ENCODE measurements at regions not wholly inside any gene's neighbourhood (a gene's known extent, or its start where the extent isn't known, plus 50 kb on each side); places are given as distances from the start of the nearest gene placed in this dataset.

- TF ChIP-seq, protein P1, sequence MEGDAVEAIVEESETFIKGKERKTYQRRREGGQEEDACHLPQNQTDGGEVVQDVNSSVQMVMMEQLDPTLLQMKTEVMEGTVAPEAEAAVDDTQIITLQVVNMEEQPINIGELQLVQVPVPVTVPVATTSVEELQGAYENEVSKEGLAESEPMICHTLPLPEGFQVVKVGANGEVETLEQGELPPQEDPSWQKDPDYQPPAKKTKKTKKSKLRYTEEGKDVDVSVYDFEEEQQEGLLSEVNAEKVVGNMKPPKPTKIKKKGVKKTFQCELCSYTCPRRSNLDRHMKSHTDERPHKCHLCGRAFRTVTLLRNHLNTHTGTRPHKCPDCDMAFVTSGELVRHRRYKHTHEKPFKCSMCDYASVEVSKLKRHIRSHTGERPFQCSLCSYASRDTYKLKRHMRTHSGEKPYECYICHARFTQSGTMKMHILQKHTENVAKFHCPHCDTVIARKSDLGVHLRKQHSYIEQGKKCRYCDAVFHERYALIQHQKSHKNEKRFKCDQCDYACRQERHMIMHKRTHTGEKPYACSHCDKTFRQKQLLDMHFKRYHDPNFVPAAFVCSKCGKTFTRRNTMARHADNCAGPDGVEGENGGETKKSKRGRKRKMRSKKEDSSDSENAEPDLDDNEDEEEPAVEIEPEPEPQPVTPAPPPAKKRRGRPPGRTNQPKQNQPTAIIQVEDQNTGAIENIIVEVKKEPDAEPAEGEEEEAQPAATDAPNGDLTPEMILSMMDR (IDR thresholded peaks at IDR 0.05; ENCODE audit: low read length) = no peak
- TF ChIP-seq EZH2phosphoT487 (IDR thresholded peaks at IDR 0.05; ENCODE audit: low read length) = no peak
Observed at GRCh38 chr16:61057635-61058034, 978.6 kb downstream of the CDH8 start.
